ENCODE measurements at regions not wholly inside any gene's neighbourhood (a gene's known extent, or its start where the extent isn't known, plus 50 kb on each side); places are given as distances from the start of the nearest gene placed in this dataset.

- TF ChIP-seq CTCF (conservative IDR thresholded peaks at IDR 0.05), result peak; percentile 74
- H2AFZ ChIP-seq (ENCODE audit: low read length), result no peak overlapping the region
Measured at GRCh38 chr6:91276315-91276714, 689.4 kb upstream of the MAP3K7 start.

More at GRCh38 chr6:91276315-91276714, 689.4 kb upstream of the MAP3K7 start:
- Mint-ChIP-seq H3K27me3 (ENCODE audit: low read depth) (peaks cover 39% of the 10 kb centered on the region), H3K36me3 (ENCODE audit: insufficient read depth in 1 of 3, low read depth in 3 of 3) (no peaks in the 10 kb centered on the region), H3K4me1 (peaks cover 23 to 24% of the 10 kb centered on the region in 2 experiments), H3K4me3 (no peak overlapping the region), H3K9me3 (0 out of 5 replicates have a peak, but pooled peaks cover 0 to 3% of the 10 kb centered on the region in 2 experiments), H3K27ac (no peak overlapping the region)
- Histone ChIP-seq H3K23ac (ENCODE audit: insufficient read length, low read depth, low read length) (no peak overlapping the region), H3K27ac (ENCODE audit: insufficient read length, low read depth, low read length) (no peak overlapping the region), H3K4me1 (ENCODE audit: insufficient read depth, low read length) (peaks cover 9% of the 10 kb centered on the region), H3K56ac (ENCODE audit: insufficient read length, low read depth, low read length) (no peak overlapping the region), H2BK12ac (ENCODE audit: insufficient read length, low read depth, low read length) (no peak overlapping the region), H3T11ph (ENCODE audit: low read length) (no peak overlapping the region), H2BK15ac (ENCODE audit: low read depth, low read length) (no peak overlapping the region), H2BK120ac (ENCODE audit: low read depth, low read length, poor library complexity, severe bottlenecking) (no peak overlapping the region), H3K14ac (ENCODE audit: insufficient read depth, low read length) (no peak overlapping the region), H4K20me1 (ENCODE audit: control insufficient read depth, insufficient read depth, insufficient read length) (no peaks in the 10 kb centered on the region), H2BK5ac (ENCODE audit: insufficient read length, low read length) (no peak overlapping the region), H3K4me2 (ENCODE audit: insufficient read depth, insufficient read length, low read length) (no peak overlapping the region), H3K9me3 (ENCODE audit: control insufficient read depth, low read depth, low read length) (no peaks in the 10 kb centered on the region), H4K8ac (replicated peaks; ENCODE audit: insufficient read length, low read depth, low read length) (no peak overlapping the region), H3K23me2 (ENCODE audit: insufficient read length, low read depth, low read length, poor library complexity, severe bottlenecking) (no peaks in the 10 kb centered on the region), H3K27me3 (ENCODE audit: insufficient read depth, low read length) (no peaks in the 10 kb centered on the region; the same call in 1 of the 2 replicates), H3K4ac (ENCODE audit: low read depth, low read length) (no peak overlapping the region), H3K79me1 (ENCODE audit: insufficient read depth, low read depth, low read length, poor library complexity, severe bottlenecking) (no peaks in the 10 kb centered on the region), H3K79me2 (ENCODE audit: insufficient read depth, low read length) (no peaks in the 10 kb centered on the region), H3K18ac (ENCODE audit: insufficient read length, low read depth, low read length) (no peak overlapping the region), H4K5ac (ENCODE audit: insufficient read length, low read depth, low read length) (no peak overlapping the region), H3K9ac (ENCODE audit: extremely low read depth, insufficient read length, low read length) (no peak overlapping the region), H2BK20ac (ENCODE audit: low read depth, low read length, poor library complexity, severe bottlenecking) (no peak overlapping the region), H2AK5ac (ENCODE audit: insufficient read length, low read length) (no peak overlapping the region), H4K91ac (ENCODE audit: insufficient read length, low read depth, low read length) (no peak overlapping the region)
- no CpG with 5 or more reads among the region's 2 CpGs for WGBS (ENCODE audit: extremely low coverage, insufficient read length, low lambda C conversion rate)
- no peak for DNase-seq

All from H9 (cell line).